ENCODE measurements at regions not wholly inside any gene's neighbourhood (a gene's known extent, or its start where the extent isn't known, plus 50 kb on each side); places are given as distances from the start of the nearest gene placed in this dataset.
"Not testable (repeated sequence)": the region's sequence is repeated elsewhere in the genome, so short reads cannot be mapped to it uniquely, and the experiment has no call there.

GRCh38 chr12:115870510-115870909 lies 407.0 kb downstream of the MED13L start:
- Mint-ChIP-seq H3K4me1 (ENCODE audit: low read depth) (no peaks in the 10 kb centered on the region), H3K27me3 (ENCODE audit: insufficient read depth) (peaks cover 12% of the 10 kb centered on the region), H3K9me3 (no peaks in the 10 kb centered on the region), H3K27ac (no peak overlapping the region), H3K36me3 (ENCODE audit: low read depth) (no peaks in the 10 kb centered on the region), H3K4me3 (no peak overlapping the region)
- DNase-seq (ENCODE audit: low spot score), result no peak
- intact Hi-C loops (cut with micrococcal nuclease), result no loop called here

DNA sequence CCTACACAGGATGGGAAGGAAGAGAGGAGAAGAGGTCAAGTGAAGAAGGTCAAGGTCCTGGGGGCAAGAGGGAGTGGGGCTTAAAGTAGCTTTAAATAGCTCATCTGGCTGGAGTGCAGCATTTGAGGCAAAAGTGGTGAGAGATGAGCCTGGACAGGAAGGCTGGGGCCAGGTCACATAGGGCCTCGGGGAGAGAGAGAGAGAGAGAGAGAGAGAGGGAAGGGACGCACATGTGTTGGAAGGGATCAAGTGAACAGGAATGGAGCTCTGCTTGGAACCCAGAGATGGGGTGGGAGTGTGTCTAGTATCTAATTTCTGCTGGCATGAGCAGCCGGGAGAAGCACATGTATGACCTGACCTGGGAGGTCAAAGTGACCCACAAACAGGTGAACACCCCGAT lies 407.5 kb downstream of the MED13L start:
- Mint-ChIP-seq H3K36me3 (ENCODE audit: low read depth) (no peaks in the 10 kb centered on the region), H3K4me3 (no peak overlapping the region), H3K9me3 (no peaks in the 10 kb centered on the region), H3K4me1 (ENCODE audit: low read depth) (no peaks in the 10 kb centered on the region), H3K27ac (no peak overlapping the region), H3K27me3 (ENCODE audit: insufficient read depth) (peaks cover 11% of the 10 kb centered on the region)
- DNase-seq (ENCODE audit: low spot score), result no peak
- intact Hi-C loops (cut with micrococcal nuclease), result no loop called here

DNA sequence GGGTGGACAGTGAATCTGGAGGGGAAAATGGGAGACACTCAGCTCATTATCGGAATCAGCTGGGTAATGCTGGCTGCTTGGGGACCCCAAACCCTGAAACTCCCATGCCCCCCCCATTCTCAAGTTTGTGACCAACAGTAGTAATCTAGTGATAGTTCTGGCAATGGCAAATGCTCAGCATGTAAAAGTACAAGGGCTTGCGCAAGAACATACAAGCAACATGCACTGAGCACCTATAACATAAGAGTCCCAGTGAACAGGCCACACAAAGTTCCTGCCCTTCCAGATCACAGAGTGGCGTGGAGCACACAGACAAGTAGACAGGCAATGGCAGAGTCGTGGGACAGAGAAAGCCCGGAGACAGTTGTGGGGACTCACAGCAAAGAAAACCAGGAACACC lies 407.9 kb downstream of the MED13L start:
- peaks cover 10% of the 10 kb centered on the region for H3K27me3 Mint-ChIP-seq (ENCODE audit: insufficient read depth)
- H3K4me3 Mint-ChIP-seq, result no peak overlapping the region
- H3K9me3 Mint-ChIP-seq, result no peaks in the 10 kb centered on the region
- intact Hi-C loops (cut with micrococcal nuclease), result no loop called here
- DNase-seq (ENCODE audit: low spot score), result no peak
- H3K4me1 Mint-ChIP-seq (ENCODE audit: low read depth), result no peaks in the 10 kb centered on the region
- no peaks in the 10 kb centered on the region for H3K36me3 Mint-ChIP-seq (ENCODE audit: low read depth)
- H3K27ac Mint-ChIP-seq, result no peak overlapping the region

DNA sequence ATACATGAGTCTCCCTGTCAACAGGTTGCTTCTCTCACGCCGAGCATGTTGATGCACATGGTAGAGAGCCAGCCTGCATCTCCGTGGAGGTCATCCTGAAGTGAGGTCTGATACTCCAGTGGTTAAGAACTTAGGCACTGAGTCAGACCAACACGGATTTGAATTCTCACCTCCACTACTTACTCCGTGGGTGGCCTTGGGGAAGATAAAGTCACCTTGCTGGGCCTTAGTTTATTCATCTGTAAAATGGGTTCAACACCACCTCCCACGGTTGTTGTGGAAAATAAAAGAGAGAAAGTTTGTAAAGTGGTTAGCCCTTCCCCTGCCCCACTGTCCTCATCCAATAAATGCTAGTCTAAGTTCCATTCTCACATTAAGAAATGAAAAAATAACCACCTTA lies 408.9 kb downstream of the MED13L start:
- H3K4me1 Mint-ChIP-seq (ENCODE audit: low read depth), result no peaks in the 10 kb centered on the region
- no peak for DNase-seq (ENCODE audit: low spot score)
- no peaks in the 10 kb centered on the region for H3K36me3 Mint-ChIP-seq (ENCODE audit: low read depth)
- H3K9me3 Mint-ChIP-seq, result no peaks in the 10 kb centered on the region
- intact Hi-C loops (cut with micrococcal nuclease), result no loop called here
- no peak overlapping the region for H3K4me3 Mint-ChIP-seq
- no peak overlapping the region for H3K27ac Mint-ChIP-seq
- peaks cover 9% of the 10 kb centered on the region for H3K27me3 Mint-ChIP-seq (ENCODE audit: insufficient read depth)

DNA sequence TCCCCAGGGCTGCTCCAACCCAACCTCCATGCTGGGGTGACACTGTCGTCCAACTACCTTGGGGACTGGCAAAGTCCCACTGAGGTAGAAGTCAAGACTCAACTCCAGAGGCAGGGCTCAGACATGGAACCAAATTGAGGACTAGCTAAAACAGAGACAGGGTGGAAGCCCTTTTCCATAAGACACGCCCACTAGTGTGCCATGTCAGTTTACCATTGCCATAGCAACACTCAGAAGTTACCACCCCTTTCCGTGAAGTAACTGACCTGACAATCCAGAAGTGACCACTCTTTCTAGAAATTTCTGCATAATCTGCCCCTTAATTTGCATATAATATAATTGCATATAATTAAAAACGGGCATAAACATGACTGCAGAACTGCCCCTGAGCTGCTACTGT lies 409.6 kb downstream of the MED13L start:
- H3K27me3 Mint-ChIP-seq (ENCODE audit: insufficient read depth), result peaks cover 4% of the 10 kb centered on the region

DNA sequence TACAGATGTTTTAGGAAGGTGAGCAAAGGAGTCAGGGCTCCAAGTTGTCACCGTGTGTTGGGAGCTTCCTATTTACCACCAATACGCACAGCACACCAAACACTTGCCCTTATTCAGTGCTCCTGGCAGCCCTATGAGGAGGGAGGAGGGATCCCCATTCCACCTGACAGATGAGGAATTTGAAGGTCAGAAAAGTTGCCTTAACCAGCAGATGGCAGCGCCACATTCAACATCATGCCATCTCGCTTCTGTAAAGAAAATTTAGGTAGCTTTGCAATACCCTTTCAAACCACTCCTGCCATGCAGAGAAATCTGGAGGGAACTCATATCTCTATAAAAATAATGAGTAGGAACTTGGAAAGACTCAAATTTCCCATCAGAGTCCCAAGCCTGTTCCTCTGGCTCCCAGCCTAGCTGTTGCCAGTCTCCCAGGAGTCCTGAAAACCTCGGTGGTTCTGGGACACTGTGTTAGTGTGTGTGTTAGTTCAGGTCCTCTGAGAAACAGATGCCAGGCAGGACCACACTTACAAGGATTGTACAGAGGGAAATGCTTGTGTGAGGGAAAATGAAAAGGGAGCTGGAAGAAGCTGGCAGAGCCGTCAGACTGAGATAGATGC lies 410.5 kb downstream of the MED13L start:
- no peak for DNase-seq (ENCODE audit: low spot score)
- no peak overlapping the region for H3K27ac Mint-ChIP-seq
- no peaks in the 10 kb centered on the region for H3K36me3 Mint-ChIP-seq (ENCODE audit: low read depth)
- no peaks in the 10 kb centered on the region for H3K27me3 Mint-ChIP-seq (ENCODE audit: insufficient read depth)
- no peak overlapping the region for H3K4me3 Mint-ChIP-seq
- H3K4me1 Mint-ChIP-seq (ENCODE audit: low read depth), result no peaks in the 10 kb centered on the region
- no peaks in the 10 kb centered on the region for H3K9me3 Mint-ChIP-seq
- intact Hi-C loops (cut with micrococcal nuclease), result no loop called here

More for the DNA sequence above, 409.6 kb downstream of the MED13L start:
- no peak overlapping the region for H3K4me3 Mint-ChIP-seq
- no peak for DNase-seq (ENCODE audit: low spot score)
- no peak overlapping the region for H3K27ac Mint-ChIP-seq
- no peaks in the 10 kb centered on the region for H3K36me3 Mint-ChIP-seq (ENCODE audit: low read depth)
- no peaks in the 10 kb centered on the region for H3K4me1 Mint-ChIP-seq (ENCODE audit: low read depth)
- no peaks in the 10 kb centered on the region for H3K9me3 Mint-ChIP-seq
- intact Hi-C loops (cut with micrococcal nuclease), result no loop called here

- H3K9me3 Mint-ChIP-seq; H3K27ac Mint-ChIP-seq; H3K4me3 Mint-ChIP-seq; H3K27me3 Mint-ChIP-seq (ENCODE audit: insufficient read depth); H3K4me1 Mint-ChIP-seq (ENCODE audit: low read depth); DNase-seq (ENCODE audit: low spot score); intact Hi-C loops (cut with micrococcal nuclease); H3K36me3 Mint-ChIP-seq (ENCODE audit: low read depth): not testable (repeated sequence)
These were observed 411.2 kb downstream of the MED13L start for GRCh38 chr12:115866281-115866680.

DNA sequence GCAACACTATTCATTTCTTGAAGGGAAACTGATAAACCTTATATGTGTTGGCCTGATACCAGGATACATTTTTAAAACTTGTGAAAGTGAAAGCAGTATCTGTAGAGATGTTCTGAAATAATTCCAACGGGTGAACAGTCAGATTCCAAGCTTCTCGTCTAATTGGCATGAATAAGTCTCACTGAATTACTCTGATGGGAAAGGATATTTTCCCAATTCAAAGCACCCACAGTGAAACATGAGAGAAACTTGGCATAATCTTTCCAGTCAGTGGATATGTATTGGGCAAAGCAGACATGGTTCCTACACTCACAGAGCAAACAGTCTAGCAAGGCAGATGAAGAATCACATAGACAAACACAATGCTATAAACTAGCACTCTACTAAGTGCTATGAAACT lies 413.1 kb downstream of the MED13L start:
- Mint-ChIP-seq H3K27ac (no peak overlapping the region), H3K9me3 (no peaks in the 10 kb centered on the region), H3K4me1 (ENCODE audit: low read depth) (no peaks in the 10 kb centered on the region), H3K36me3 (ENCODE audit: low read depth) (no peaks in the 10 kb centered on the region), H3K27me3 (ENCODE audit: insufficient read depth) (no peaks in the 10 kb centered on the region), H3K4me3 (no peak overlapping the region)
- intact Hi-C loops (cut with micrococcal nuclease), result no loop called here
- no peak for DNase-seq (ENCODE audit: low spot score)

- DNase-seq (ENCODE audit: low spot score), result no peak
- Mint-ChIP-seq H3K36me3 (ENCODE audit: low read depth) (no peaks in the 10 kb centered on the region), H3K4me1 (ENCODE audit: low read depth) (no peaks in the 10 kb centered on the region), H3K9me3 (no peaks in the 10 kb centered on the region), H3K27ac (no peak overlapping the region), H3K4me3 (no peak overlapping the region), H3K27me3 (ENCODE audit: insufficient read depth) (no peaks in the 10 kb centered on the region)
- intact Hi-C loops (cut with micrococcal nuclease), result no loop called here
These were observed 416.9 kb downstream of the MED13L start for GRCh38 chr12:115860619-115861018.

DNA sequence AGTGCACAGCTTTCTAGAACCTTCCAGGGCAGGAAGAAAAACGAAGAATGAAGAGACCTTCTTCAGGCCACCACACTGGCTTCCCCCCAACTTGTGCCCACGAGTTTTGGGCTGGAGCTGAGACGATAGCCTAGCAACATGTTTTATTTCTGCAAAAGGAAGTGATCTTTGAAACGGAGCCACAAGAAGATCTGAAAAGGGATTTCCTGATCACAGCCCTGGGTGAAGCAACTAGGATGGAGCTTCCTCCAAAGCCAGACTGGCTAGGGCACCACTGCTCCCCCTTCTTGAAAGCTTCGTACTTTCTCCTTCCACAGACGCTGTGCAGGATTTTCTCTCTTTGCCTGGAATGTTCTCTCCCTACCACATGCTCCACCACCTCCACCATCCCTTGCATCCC lies 418.3 kb downstream of the MED13L start:
- Mint-ChIP-seq H3K36me3 (ENCODE audit: low read depth) (no peaks in the 10 kb centered on the region), H3K27me3 (ENCODE audit: insufficient read depth) (no peaks in the 10 kb centered on the region), H3K27ac (no peak overlapping the region), H3K9me3 (no peaks in the 10 kb centered on the region), H3K4me1 (ENCODE audit: low read depth) (no peaks in the 10 kb centered on the region), H3K4me3 (no peak overlapping the region)
- intact Hi-C loops (cut with micrococcal nuclease), result no loop called here
- DNase-seq (ENCODE audit: low spot score), result no peak

DNA sequence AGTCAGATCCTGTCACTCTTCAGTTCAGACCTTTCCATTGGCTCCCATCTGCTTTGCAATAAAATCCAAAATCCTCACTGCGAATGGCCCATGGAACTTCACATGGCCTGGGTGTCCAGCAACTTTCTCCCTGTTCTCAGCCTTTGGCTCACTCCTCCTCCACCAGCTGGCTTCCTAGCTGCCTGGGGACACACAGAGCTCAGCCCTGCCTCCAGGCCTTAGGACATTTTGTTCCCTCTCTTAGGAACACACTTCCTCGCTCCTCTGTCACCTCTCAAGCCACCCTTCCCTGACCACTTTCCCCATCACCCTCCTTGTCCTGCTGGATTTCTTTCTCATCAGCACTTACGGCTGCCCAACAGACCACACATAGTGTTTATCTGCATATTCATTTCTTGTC lies 419.6 kb downstream of the MED13L start:
- Mint-ChIP-seq H3K4me1 (ENCODE audit: low read depth) (no peaks in the 10 kb centered on the region), H3K36me3 (ENCODE audit: low read depth) (no peaks in the 10 kb centered on the region), H3K9me3 (no peaks in the 10 kb centered on the region), H3K4me3 (no peak overlapping the region), H3K27ac (no peak overlapping the region), H3K27me3 (ENCODE audit: insufficient read depth) (no peaks in the 10 kb centered on the region)
- no peak for DNase-seq (ENCODE audit: low spot score)
- intact Hi-C loops (cut with micrococcal nuclease), result no loop called here

- Mint-ChIP-seq H3K36me3 (ENCODE audit: low read depth) (no peaks in the 10 kb centered on the region), H3K4me3 (no peak overlapping the region), H3K4me1 (ENCODE audit: low read depth) (no peaks in the 10 kb centered on the region), H3K27ac (no peak overlapping the region), H3K27me3 (ENCODE audit: insufficient read depth) (no peaks in the 10 kb centered on the region), H3K9me3 (no peaks in the 10 kb centered on the region)
- intact Hi-C loops (cut with micrococcal nuclease), result no loop called here
- no peak for DNase-seq (ENCODE audit: low spot score)
These were observed 420.2 kb downstream of the MED13L start for GRCh38 chr12:115857160-115857920.

- no peak for DNase-seq (ENCODE audit: low spot score)
- H3K4me1 Mint-ChIP-seq (ENCODE audit: low read depth), result no peaks in the 10 kb centered on the region
- no peak overlapping the region for H3K4me3 Mint-ChIP-seq
- H3K27ac Mint-ChIP-seq, result no peak overlapping the region
- intact Hi-C loops (cut with micrococcal nuclease), result no loop called here
- H3K9me3 Mint-ChIP-seq, result peaks cover 3% of the 10 kb centered on the region
- no peaks in the 10 kb centered on the region for H3K36me3 Mint-ChIP-seq (ENCODE audit: low read depth)
- H3K27me3 Mint-ChIP-seq (ENCODE audit: insufficient read depth), result no peaks in the 10 kb centered on the region
These were observed 425.4 kb downstream of the MED13L start for GRCh38 chr12:115852054-115852453.

GRCh38 chr12:115850957-115851356 lies 426.5 kb downstream of the MED13L start:
- H3K27ac Mint-ChIP-seq, result no peak overlapping the region
- no peak overlapping the region for H3K4me3 Mint-ChIP-seq
- H3K4me1 Mint-ChIP-seq (ENCODE audit: low read depth), result no peaks in the 10 kb centered on the region
- H3K36me3 Mint-ChIP-seq (ENCODE audit: low read depth), result no peaks in the 10 kb centered on the region
- H3K27me3 Mint-ChIP-seq (ENCODE audit: insufficient read depth), result no peaks in the 10 kb centered on the region
- intact Hi-C loops (cut with micrococcal nuclease), result no loop called here
- DNase-seq (ENCODE audit: low spot score), result no peak
- peaks cover 3% of the 10 kb centered on the region for H3K9me3 Mint-ChIP-seq
